Omental fat pad (tissue), 3 donors: ENCODE measurements at regions not wholly inside any gene's neighbourhood (a gene's known extent, or its start where the extent isn't known, plus 50 kb on each side); places are given as distances from the start of the nearest gene placed in this dataset.
A peak's percentile ranks its signal among the peaks of the same experiment; 100 is the strongest.

Experiments
- ATAC-seq: fragments of 150-250 bp; one replicate; pipeline ENCODE4 v1.9.1; 2016; ENCODE audit warnings: mild to moderate bottlenecking, moderate library complexity; ENCODE audit not compliant: low FRiP score
- DNase-seq: peaks from one replicate; pipeline ENCODE4 v3.0.0-alpha.2; 2019; ENCODE audit warnings: low spot score
- TF ChIP-seq, protein P1 (sequence below), 3 donors: fragments of 450-650 bp; IDR thresholded peaks; one replicate each; pipeline ENCODE4 v1.5.1; 2016 to 2017; ENCODE audit warnings: antibody characterized with exemption in 3 of 3, mild to moderate bottlenecking in 3 of 3, moderate library complexity in 2 of 3

DNA sequence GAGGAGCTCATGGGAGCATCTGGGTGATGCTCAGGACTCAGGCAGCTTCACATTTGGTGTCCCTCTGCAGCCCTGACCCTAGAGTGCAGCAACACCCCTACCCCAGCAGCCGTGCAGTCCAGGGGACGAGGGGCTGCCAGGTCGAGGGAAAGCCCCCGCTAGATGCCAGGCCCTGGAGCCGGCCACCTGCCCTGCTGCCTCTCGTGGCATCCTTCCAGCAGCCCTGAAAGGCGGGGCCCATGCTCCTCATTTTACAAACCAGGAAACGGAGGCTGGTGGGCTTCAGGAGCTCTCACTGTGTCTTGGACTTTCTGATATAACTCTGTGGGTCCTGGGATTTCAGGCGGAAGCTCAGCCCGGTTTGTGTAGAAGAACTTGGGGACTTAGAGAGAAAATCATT lies 120.5 kb upstream of the WNT4 start:
- TF ChIP-seq, protein P1, sequence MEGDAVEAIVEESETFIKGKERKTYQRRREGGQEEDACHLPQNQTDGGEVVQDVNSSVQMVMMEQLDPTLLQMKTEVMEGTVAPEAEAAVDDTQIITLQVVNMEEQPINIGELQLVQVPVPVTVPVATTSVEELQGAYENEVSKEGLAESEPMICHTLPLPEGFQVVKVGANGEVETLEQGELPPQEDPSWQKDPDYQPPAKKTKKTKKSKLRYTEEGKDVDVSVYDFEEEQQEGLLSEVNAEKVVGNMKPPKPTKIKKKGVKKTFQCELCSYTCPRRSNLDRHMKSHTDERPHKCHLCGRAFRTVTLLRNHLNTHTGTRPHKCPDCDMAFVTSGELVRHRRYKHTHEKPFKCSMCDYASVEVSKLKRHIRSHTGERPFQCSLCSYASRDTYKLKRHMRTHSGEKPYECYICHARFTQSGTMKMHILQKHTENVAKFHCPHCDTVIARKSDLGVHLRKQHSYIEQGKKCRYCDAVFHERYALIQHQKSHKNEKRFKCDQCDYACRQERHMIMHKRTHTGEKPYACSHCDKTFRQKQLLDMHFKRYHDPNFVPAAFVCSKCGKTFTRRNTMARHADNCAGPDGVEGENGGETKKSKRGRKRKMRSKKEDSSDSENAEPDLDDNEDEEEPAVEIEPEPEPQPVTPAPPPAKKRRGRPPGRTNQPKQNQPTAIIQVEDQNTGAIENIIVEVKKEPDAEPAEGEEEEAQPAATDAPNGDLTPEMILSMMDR (IDR thresholded peaks at IDR 0.05), result no peak
- DNase-seq, result no peak
- no peak for ATAC-seq

DNA sequence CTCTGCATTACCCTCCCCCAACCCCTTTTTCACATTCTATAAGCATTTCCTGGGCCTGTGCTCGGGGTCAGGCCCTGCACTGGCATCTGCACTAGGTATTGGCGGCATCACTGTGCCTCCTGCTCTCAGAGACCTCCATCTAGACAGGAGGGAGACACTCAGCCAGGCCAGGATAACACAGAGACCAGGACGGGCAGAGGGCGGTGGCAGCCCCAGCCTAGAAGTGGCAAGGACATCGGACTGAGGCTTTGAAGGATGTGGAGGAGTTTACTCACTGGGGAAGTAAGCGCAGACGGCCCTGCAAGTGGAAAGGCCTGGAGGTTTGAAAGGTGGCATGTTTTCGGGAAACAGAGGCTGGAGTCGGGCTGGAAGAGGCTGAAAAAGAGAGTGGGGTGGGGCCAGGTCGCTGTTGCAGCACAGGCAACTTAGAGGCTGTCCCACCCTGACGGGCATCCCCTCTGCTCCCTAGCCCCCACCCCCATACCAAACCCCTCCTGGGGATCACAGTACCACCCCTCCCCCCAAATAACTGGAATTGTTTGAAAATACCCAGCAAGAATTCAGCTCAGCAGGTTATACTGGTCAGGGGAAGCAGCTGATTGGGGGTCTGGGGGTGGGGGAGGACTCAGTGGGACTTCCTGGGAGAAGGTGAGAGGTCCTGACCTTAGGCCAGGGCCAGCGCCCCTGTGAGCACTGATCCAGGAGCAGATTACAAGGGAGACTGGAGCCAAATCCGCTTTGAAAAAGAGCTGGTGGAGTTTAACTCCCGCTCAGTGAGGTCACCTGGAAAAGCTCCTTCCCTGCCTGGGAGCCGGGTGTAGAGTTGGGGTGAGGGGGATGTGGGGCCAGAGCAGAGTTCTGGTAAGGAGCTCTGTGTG lies 121.8 kb upstream of the WNT4 start:
- no peak for ATAC-seq
- no peak for DNase-seq
- TF ChIP-seq, protein P1 (IDR thresholded peaks at IDR 0.05), result no peak

DNA sequence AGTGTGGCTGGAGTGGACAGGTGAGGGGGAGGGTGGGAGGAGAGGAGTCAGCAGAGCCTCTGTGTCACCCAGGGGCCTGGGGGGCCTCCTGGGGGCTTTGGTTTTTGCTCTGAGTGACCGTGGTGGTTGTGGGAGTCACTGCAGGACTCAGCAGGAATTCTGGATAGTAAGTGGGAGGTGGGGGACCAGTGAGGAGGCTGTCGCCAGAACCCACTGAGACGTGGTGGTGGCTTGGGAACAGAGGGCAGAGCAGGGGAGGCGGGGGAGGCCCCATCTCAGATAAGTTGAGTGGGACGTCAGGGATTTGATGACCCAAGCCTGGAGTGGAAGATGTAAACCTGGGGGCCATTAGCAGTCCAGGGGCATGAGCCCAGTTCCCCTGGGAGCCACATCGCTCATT lies 123.2 kb upstream of the WNT4 start:
- TF ChIP-seq, protein P1 (IDR thresholded peaks at IDR 0.05), result no peak
- ATAC-seq (no peak), DNase-seq (no peak)

DNA sequence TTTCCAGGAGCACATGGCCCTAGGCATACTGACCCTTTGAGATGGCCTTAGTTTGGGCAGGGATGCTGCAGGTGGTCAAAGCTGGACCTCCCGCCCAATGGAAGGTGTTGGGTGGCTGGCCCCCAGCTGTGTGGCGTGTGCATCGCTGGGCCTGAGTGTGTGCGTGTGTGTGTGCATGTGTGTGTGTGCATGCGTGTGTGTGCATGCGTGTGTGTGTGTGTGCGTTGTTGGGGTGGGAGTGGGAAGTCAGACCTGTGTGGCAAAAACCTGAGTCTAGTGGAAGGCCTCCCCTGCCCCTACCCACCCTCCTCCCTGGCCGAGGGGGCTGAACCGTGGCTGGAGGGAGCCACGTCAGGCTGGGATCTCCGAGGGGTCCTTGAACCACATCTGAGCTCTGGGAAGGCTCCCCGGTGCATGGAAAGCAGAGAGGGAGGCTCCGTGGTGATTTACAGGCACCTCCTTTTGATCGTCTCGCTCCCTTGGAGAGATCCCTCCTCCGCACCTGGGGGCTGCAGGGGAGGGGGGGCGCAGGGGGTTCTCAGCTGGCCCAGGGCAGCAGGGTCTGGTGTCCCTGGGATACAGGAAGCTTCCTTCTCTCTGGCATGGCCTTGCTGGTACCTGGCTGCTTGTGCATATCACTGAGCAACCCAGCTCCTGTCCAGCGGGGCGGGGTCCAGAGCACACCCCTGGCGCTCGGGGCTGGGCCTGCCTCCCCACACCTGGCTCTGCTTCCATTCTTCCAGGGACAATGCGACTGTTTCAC lies 124.7 kb upstream of the WNT4 start:
- DNase-seq (no peak), ATAC-seq (no peak)
- TF ChIP-seq, protein P1 (IDR thresholded peaks at IDR 0.05), result no peak

DNA sequence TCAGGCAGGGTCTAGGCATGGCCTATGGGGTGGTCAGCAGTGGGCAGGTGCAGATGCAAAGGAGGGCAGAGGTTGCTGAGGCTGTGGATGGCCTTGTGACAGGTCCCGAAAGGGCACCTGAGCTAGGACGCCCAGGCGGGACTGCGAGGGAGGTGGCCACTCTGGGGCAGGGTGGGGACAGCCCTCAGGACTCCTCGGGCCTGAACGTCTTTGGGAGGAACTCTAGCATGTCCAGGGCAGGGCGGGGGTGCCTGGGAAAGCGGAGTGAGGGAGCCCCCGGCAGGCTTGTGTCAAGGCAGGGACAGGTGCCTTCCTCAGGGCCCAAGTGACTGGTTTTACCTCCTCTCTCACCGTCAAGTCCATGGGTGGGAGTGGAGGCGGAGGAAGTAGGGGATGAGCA lies 125.4 kb upstream of the WNT4 start:
- TF ChIP-seq, protein P1 (IDR thresholded peaks at IDR 0.05), result no peak
- ATAC-seq (no peak), DNase-seq (no peak)

DNA sequence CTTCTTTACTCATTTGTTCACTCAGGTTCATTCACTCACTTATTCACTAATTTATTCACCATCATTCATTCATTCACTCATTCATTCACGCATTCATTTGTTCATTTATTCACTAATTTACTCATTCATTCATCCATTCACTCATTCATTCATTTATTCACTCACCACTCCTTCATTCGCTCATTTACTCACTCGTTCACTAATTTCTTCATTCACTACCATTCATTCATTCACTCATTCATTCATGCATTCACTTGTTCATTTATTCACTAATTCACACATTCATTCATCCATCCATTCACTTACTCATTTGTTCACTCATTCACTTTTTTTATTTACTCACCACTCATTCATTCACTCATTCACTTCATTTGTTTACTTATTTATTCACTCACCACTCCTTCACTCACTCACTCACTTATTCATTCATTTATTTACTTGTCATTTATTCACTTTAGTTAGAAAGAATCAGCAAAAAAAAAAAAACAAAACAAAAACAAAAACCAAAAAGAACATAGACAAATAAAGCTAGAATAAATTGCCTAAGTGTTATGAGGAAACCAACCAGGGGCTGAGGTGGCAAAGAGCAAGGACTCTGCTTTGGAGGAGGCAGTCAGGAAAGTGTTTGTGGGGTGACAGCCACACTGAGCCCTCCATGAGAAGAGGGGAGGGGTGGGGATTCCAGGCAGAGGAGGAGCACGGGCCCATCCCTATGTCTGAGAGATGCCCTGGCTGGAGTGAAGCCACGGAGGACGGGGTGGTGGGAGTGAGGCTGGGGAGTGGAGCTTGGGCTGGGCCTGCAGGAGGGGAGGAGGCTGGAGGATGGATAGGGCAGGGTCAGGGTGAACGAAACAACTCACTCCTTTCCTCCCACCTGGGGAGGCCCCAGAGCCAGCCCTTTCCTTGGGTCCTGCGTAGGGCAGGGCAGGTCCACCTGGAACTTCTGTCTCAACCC lies 129.2 kb upstream of the WNT4 start:
- ATAC-seq (peak; percentile 65), DNase-seq (no peak)
- TF ChIP-seq, protein P1 (IDR thresholded peaks at IDR 0.05), result no peak
